ENCODE measurements at regions not wholly inside any gene's neighbourhood (a gene's known extent, or its start where the extent isn't known, plus 50 kb on each side); places are given as distances from the start of the nearest gene placed in this dataset.

- no peak overlapping the region for H3K27ac ChIP-seq
- no peaks in the 10 kb centered on the region for H3K36me3 ChIP-seq
- TF ChIP-seq EP300 (IDR thresholded peaks at IDR 0.05; ENCODE audit: low read depth) (no peak), POLR2A (IDR thresholded peaks at IDR 0.05) (no peak), POLR2AphosphoS5 (IDR thresholded peaks at IDR 0.05) (no peak)
- TF ChIP-seq, protein P1, sequence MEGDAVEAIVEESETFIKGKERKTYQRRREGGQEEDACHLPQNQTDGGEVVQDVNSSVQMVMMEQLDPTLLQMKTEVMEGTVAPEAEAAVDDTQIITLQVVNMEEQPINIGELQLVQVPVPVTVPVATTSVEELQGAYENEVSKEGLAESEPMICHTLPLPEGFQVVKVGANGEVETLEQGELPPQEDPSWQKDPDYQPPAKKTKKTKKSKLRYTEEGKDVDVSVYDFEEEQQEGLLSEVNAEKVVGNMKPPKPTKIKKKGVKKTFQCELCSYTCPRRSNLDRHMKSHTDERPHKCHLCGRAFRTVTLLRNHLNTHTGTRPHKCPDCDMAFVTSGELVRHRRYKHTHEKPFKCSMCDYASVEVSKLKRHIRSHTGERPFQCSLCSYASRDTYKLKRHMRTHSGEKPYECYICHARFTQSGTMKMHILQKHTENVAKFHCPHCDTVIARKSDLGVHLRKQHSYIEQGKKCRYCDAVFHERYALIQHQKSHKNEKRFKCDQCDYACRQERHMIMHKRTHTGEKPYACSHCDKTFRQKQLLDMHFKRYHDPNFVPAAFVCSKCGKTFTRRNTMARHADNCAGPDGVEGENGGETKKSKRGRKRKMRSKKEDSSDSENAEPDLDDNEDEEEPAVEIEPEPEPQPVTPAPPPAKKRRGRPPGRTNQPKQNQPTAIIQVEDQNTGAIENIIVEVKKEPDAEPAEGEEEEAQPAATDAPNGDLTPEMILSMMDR (IDR thresholded peaks at IDR 0.05), result no peak
- H3K27me3 ChIP-seq, result no peaks in the 10 kb centered on the region
- in situ Hi-C loops (cut with MboI; ENCODE audit: low pct_ligation_motif_present in 1 of 4, low pct_unique_long_range_greater_than_20kb in 1 of 4, low sequenced_read_pairs in 3 of 4) (no loop called here), intact Hi-C loops (cut with DNase I; ENCODE audit: low total_unique reads) (no loop called here)
- no peak overlapping the region for H3K4me3 ChIP-seq
- WGBS, 2 donors (ENCODE audit: low coverage in 1 of 2), result 85 to 100% methylated on average over 1 of the region's 1 CpG
- no peak for DNase-seq
- H3K4me1 ChIP-seq, result no peaks in the 10 kb centered on the region
- H3K9me3 ChIP-seq, result no peaks in the 10 kb centered on the region
Measured at GRCh38 chr5:96091874-96092273, 130.2 kb upstream of the ELL2 start.

- WGBS, 2 donors (ENCODE audit: low coverage in 1 of 2), result 91 to 100% methylated on average over 1 of the region's 1 CpG
- H3K27ac ChIP-seq, result no peak overlapping the region
- H3K4me1 ChIP-seq, result no peaks in the 10 kb centered on the region
- no peaks in the 10 kb centered on the region for H3K36me3 ChIP-seq
- H3K4me3 ChIP-seq, result no peak overlapping the region
- no peaks in the 10 kb centered on the region for H3K9me3 ChIP-seq
- no peak for DNase-seq
- TF ChIP-seq EP300 (IDR thresholded peaks at IDR 0.05; ENCODE audit: low read depth), result no peak
- TF ChIP-seq, protein P1 (IDR thresholded peaks at IDR 0.05), result no peak
- TF ChIP-seq POLR2A (IDR thresholded peaks at IDR 0.05), result no peak
- TF ChIP-seq POLR2AphosphoS5 (IDR thresholded peaks at IDR 0.05), result no peak
- in situ Hi-C loops (cut with MboI; ENCODE audit: low pct_ligation_motif_present in 1 of 4, low pct_unique_long_range_greater_than_20kb in 1 of 4, low sequenced_read_pairs in 3 of 4), result no loop called here
- intact Hi-C loops (cut with DNase I; ENCODE audit: low total_unique reads), result no loop called here
- no peaks in the 10 kb centered on the region for H3K27me3 ChIP-seq
Measured at GRCh38 chr5:96090215-96090614, 128.6 kb upstream of the ELL2 start.

DNA sequence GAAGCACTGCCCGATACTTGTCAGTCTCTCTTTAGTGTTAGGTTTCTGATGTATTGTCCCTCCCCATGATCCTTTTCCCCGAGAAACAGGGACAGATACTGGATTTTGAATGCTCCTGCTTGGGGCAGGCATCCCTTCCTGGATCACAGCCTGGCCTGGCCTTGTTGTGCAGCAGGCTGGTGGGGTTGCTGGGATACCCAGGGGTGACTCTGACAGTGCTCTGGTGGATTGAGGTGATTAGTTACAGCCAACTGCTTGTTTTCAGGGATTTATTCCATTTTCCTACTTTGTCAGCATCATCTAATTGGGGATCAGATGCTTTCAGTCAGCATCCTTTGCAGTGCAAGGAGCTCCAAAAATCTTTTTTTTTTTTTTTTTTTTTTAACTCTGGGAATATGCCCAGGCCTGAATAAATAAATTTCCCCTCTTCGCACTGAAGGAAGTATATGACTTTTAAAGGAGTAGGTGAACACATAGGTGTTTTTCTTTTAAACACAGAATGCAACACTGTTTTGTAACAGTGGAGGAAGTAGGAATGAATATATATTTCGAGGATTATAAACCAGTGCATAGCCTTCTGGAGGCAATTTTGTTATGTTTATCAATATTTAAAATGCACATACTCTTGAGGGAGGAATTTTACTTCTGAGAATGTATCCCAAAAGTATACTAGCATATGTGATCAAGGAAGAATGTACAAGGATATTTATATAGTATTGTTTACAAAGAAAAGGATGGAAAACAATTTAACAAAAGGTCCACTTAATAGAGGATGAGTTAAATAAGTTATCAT is 127.3 kb upstream of the ELL2 start:
- no peaks in the 10 kb centered on the region for H3K9me3 ChIP-seq
- no peaks in the 10 kb centered on the region for H3K36me3 ChIP-seq
- H3K27ac ChIP-seq, result no peak overlapping the region
- no peaks in the 10 kb centered on the region for H3K4me1 ChIP-seq
- no peaks in the 10 kb centered on the region for H3K27me3 ChIP-seq
- WGBS, 2 donors (ENCODE audit: low coverage in 1 of 2), result 72 to 83% methylated on average over 2 to 4 of the region's 4 CpGs
- H3K4me3 ChIP-seq, result no peak overlapping the region
- TF ChIP-seq, protein P1 (IDR thresholded peaks at IDR 0.05), result no peak
- TF ChIP-seq POLR2A (IDR thresholded peaks at IDR 0.05) (no peak), POLR2AphosphoS5 (IDR thresholded peaks at IDR 0.05) (no peak), EP300 (IDR thresholded peaks at IDR 0.05; ENCODE audit: low read depth) (no peak)
- intact Hi-C loops (cut with DNase I; ENCODE audit: low total_unique reads), result no loop called here
- DNase-seq, result no peak
- in situ Hi-C loops (cut with MboI; ENCODE audit: low pct_ligation_motif_present in 1 of 4, low pct_unique_long_range_greater_than_20kb in 1 of 4, low sequenced_read_pairs in 3 of 4), result no loop called here

- 61 to 63% methylated on average over 3 of the region's 3 CpGs for WGBS, 2 donors (ENCODE audit: low coverage in 1 of 2)
- Histone ChIP-seq H3K4me3 (no peak overlapping the region), H3K27me3 (no peaks in the 10 kb centered on the region), H3K27ac (no peak overlapping the region), H3K36me3 (no peaks in the 10 kb centered on the region), H3K9me3 (no peaks in the 10 kb centered on the region), H3K4me1 (no peaks in the 10 kb centered on the region)
- TF ChIP-seq, protein P1 (IDR thresholded peaks at IDR 0.05), result no peak
- TF ChIP-seq EP300 (IDR thresholded peaks at IDR 0.05; ENCODE audit: low read depth), result no peak
- TF ChIP-seq POLR2AphosphoS5 (IDR thresholded peaks at IDR 0.05), result no peak
- no peak for TF ChIP-seq POLR2A (IDR thresholded peaks at IDR 0.05)
- intact Hi-C loops (cut with DNase I; ENCODE audit: low total_unique reads) (no loop called here), in situ Hi-C loops (cut with MboI; ENCODE audit: low pct_ligation_motif_present in 1 of 4, low pct_unique_long_range_greater_than_20kb in 1 of 4, low sequenced_read_pairs in 3 of 4) (no loop called here)
- DNase-seq, result no peak
Measured at GRCh38 chr5:96087939-96088338, 126.3 kb upstream of the ELL2 start.
